H9 (cell line): ENCODE measurements at regions not wholly inside any gene's neighbourhood (a gene's known extent, or its start where the extent isn't known, plus 50 kb on each side); places are given as distances from the start of the nearest gene placed in this dataset.

Experiments used
- DNase-seq: peaks from one replicate; pipeline ENCODE4 v3.0.0-alpha.2; 2017
- H2AFZ ChIP-seq: one replicate; pipeline ENCODE4 v1.6.1; 2013; ENCODE audit warnings: mild to moderate bottlenecking, low read length, control low read depth, moderate library complexity
- H2AK5ac ChIP-seq: 2 replicates; pipeline ENCODE4 v1.6.1; 2013; ENCODE audit warnings: low read length, control low read depth, mixed read lengths; ENCODE audit not compliant: insufficient read length
- H2BK120ac ChIP-seq: one replicate; pipeline ENCODE4 v1.6.1; 2013; ENCODE audit warnings: low read depth, mild to moderate bottlenecking, low read length, control low read depth, inconsistent platforms; ENCODE audit not compliant: poor library complexity, severe bottlenecking
- H2BK12ac ChIP-seq: 2 replicates; pipeline ENCODE4 v1.6.1; 2013; ENCODE audit warnings: low read length, control low read depth, mixed read lengths, low read depth; ENCODE audit not compliant: insufficient read length
- H2BK15ac ChIP-seq: 2 replicates; pipeline ENCODE4 v1.6.1; 2013; ENCODE audit warnings: low read depth, low read length, control low read depth
- H2BK20ac ChIP-seq: one replicate; pipeline ENCODE4 v1.6.1; 2013; ENCODE audit warnings: low read depth, mild to moderate bottlenecking, low read length, control low read depth, inconsistent platforms; ENCODE audit not compliant: poor library complexity, severe bottlenecking
- H2BK5ac ChIP-seq: 2 replicates; pipeline ENCODE4 v1.6.1; 2013; ENCODE audit warnings: low read length, control low read depth, mixed read lengths; ENCODE audit not compliant: insufficient read length
- H3K14ac ChIP-seq: 2 replicates; pipeline ENCODE4 v1.6.1; 2013; ENCODE audit warnings: low read length, control low read depth; ENCODE audit not compliant: insufficient read depth
- H3K18ac ChIP-seq: 2 replicates; pipeline ENCODE4 v1.6.1; 2013; ENCODE audit warnings: low read depth, mild to moderate bottlenecking, mixed read lengths, low read length, control low read depth; ENCODE audit not compliant: insufficient read length
- H3K23ac ChIP-seq: 2 replicates; pipeline ENCODE4 v1.6.1; 2013; ENCODE audit warnings: low read length, control low read depth, mixed read lengths, low read depth; ENCODE audit not compliant: insufficient read length
- H3K23me2 ChIP-seq: 2 replicates; pipeline ENCODE4 v1.6.1; 2013; ENCODE audit warnings: low read depth, mild to moderate bottlenecking, mixed read lengths, low read length, control low read depth; ENCODE audit not compliant: insufficient read length, poor library complexity, severe bottlenecking
- H3K27ac ChIP-seq: 2 replicates; pipeline ENCODE4 v1.5.1; 2013; ENCODE audit warnings: low read length, control low read depth, mixed read lengths, low read depth; ENCODE audit not compliant: insufficient read length
- H3K27me3 ChIP-seq: 2 replicates; pipeline ENCODE4 v1.6.1; 2013; ENCODE audit warnings: low read length, control low read depth, inconsistent platforms; ENCODE audit not compliant: insufficient read depth
- H3K4ac ChIP-seq: 2 replicates; pipeline ENCODE4 v1.6.1; 2013; ENCODE audit warnings: low read depth, mild to moderate bottlenecking, control low read depth, inconsistent platforms, low read length, moderate library complexity
- H3K4me1 ChIP-seq: 2 replicates; pipeline ENCODE4 v1.6.1; 2013; ENCODE audit warnings: low read length, control low read depth, inconsistent platforms; ENCODE audit not compliant: insufficient read depth
- H3K4me2 ChIP-seq: 2 replicates; pipeline ENCODE4 v1.6.1; 2013; ENCODE audit warnings: low read length, control low read depth, mixed read lengths; ENCODE audit not compliant: insufficient read length, insufficient read depth
- H3K56ac ChIP-seq: 2 replicates; pipeline ENCODE4 v1.6.1; 2013; ENCODE audit warnings: low read depth, mild to moderate bottlenecking, mixed read lengths, low read length, control low read depth; ENCODE audit not compliant: insufficient read length
- H3K79me1 ChIP-seq: 2 replicates; pipeline ENCODE4 v1.6.1; 2013; ENCODE audit warnings: low read depth, mild to moderate bottlenecking, moderate library complexity, low read length, control low read depth, inconsistent platforms; ENCODE audit not compliant: insufficient read depth, poor library complexity, severe bottlenecking
- H3K79me2 ChIP-seq: 2 replicates; pipeline ENCODE4 v1.6.1; 2013; ENCODE audit warnings: low read length, control low read depth, inconsistent platforms; ENCODE audit not compliant: insufficient read depth
- H3K9ac ChIP-seq: 2 replicates; pipeline ENCODE4 v1.6.1; 2013; ENCODE audit warnings: low read length, control low read depth, mixed read lengths; ENCODE audit not compliant: insufficient read length; ENCODE audit errors: extremely low read depth
- H3K9me3 ChIP-seq: one replicate; pipeline ENCODE4 v1.6.1; 2013; ENCODE audit warnings: low read depth, low read length, inconsistent platforms; ENCODE audit not compliant: control insufficient read depth
- H3T11ph ChIP-seq: one replicate; pipeline ENCODE4 v1.6.1; 2013; ENCODE audit warnings: mild to moderate bottlenecking, low read length, control low read depth, inconsistent platforms
- H4K20me1 ChIP-seq: one replicate; pipeline ENCODE4 v1.6.1; 2013; ENCODE audit not compliant: control insufficient read depth, insufficient read length, insufficient read depth
- H4K5ac ChIP-seq: 2 replicates; pipeline ENCODE4 v1.6.1; 2013; ENCODE audit warnings: low read depth, mild to moderate bottlenecking, mixed read lengths, low read length, control low read depth; ENCODE audit not compliant: insufficient read length
- H4K8ac ChIP-seq: replicated peaks from 2 replicates; pipeline ENCODE4 v1.6.1; 2013; ENCODE audit warnings: low read length, control low read depth, mixed read lengths, low read depth; ENCODE audit not compliant: insufficient read length
- H4K91ac ChIP-seq: 2 replicates; pipeline ENCODE4 v1.6.1; 2013; ENCODE audit warnings: low read depth, mild to moderate bottlenecking, moderate library complexity, mixed read lengths, low read length, control low read depth; ENCODE audit not compliant: insufficient read length
- H3K27ac Mint-ChIP-seq, 3 experiments: 2 replicates in 2 of 3; 3 replicates in 1 of 3; pipeline ENCODE4 v1.8.0; 2020 to 2021; ENCODE audit warnings: mixed read lengths in 3 of 3, mild to moderate bottlenecking in 1 of 3, moderate library complexity in 1 of 3
- H3K27me3 Mint-ChIP-seq: 2 replicates; pipeline ENCODE4 v1.8.0; 2021; ENCODE audit warnings: low read depth, mild to moderate bottlenecking, moderate library complexity, mixed read lengths
- H3K36me3 Mint-ChIP-seq, 3 experiments: 2 replicates in 2 of 3; 3 replicates in 1 of 3; pipeline ENCODE4 v1.8.0; 2020 to 2021; ENCODE audit warnings: low read depth in 3 of 3, mixed read lengths in 3 of 3; ENCODE audit not compliant: insufficient read depth in 1 of 3
- H3K4me1 Mint-ChIP-seq, 2 experiments: 2 replicates each; pipeline ENCODE4 v1.8.0; 2020; ENCODE audit warnings: mixed read lengths in 2 of 2
- H3K4me3 Mint-ChIP-seq, 2 experiments: 2 replicates in 1 of 2; 3 replicates in 1 of 2; pipeline ENCODE4 v1.8.0; 2020 to 2021; ENCODE audit warnings: mild to moderate bottlenecking in 2 of 2, mixed read lengths in 2 of 2, moderate library complexity in 1 of 2
- H3K9me3 Mint-ChIP-seq, 2 experiments: 2 replicates in 1 of 2; 3 replicates in 1 of 2; pipeline ENCODE4 v1.8.0; 2020; ENCODE audit warnings: mild to moderate bottlenecking in 2 of 2, mixed read lengths in 2 of 2, moderate library complexity in 1 of 2
- CTCF ChIP-seq: fragments of 200-600 bp; sonication (generic); conservative IDR thresholded peaks from 3 replicates; pipeline ENCODE4 v1.8.0; 2021; ENCODE audit warnings: antibody characterized with exemption, mild to moderate bottlenecking
- WGBS: extraction: QIAGEN DNeasy Blood & Tissue Kit; methylation state at CpG from one replicate; pipeline ENCODE4 v1.1.7; 2013; ENCODE audit warnings: missing lambda C conversion rate, low lambda C conversion rate, mixed read lengths; ENCODE audit not compliant: insufficient read length; ENCODE audit errors: extremely low coverage; 5-methylcytosine and 5-hydroxymethylcytosine counted together

DNA sequence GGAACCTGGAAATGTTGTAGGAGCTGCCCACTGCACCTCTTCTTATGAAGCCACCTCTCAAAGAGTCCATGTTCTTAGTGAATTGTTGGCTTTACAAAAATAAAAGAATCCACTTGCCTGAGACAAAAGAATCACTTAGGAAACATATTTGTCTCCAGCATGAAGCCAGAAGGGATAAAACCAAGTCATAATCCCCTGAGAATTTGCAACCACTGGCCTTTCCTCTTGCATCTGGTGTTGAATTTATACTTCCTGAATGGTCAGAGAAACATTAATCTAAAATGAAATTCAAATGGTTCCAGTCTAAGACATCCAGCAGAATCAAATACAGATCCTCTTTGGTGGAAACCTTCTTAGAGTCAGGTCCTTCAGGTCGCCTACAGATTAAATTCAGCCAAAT is 192.5 kb upstream of the ECI2 start:
- H3K27me3 ChIP-seq = no peaks in the 10 kb centered on the region
- H2BK120ac ChIP-seq = no peak overlapping the region
- H3K4me2 ChIP-seq = no peak overlapping the region
- H4K91ac ChIP-seq = no peak overlapping the region
- H3K27ac Mint-ChIP-seq = no peak overlapping the region
- no peak overlapping the region for H3K9ac ChIP-seq
- no peak overlapping the region for H4K5ac ChIP-seq
- no peaks in the 10 kb centered on the region; the same call in 1 of the 2 replicates for H3K4me1 ChIP-seq
- no peaks in the 10 kb centered on the region for H3K79me2 ChIP-seq
- no peak overlapping the region for H3K23ac ChIP-seq
- TF ChIP-seq CTCF = no peak
- no peak overlapping the region for H4K8ac ChIP-seq
- no peaks in the 10 kb centered on the region for H4K20me1 ChIP-seq
- H3K27me3 Mint-ChIP-seq = no peaks in the 10 kb centered on the region
- H3K4me3 Mint-ChIP-seq = no peak overlapping the region
- no CpG with 5 or more reads among the region's 1 CpG for WGBS
- H2BK15ac ChIP-seq = no peak overlapping the region
- no peak overlapping the region for H3K18ac ChIP-seq
- no peak overlapping the region for H3T11ph ChIP-seq
- H3K79me1 ChIP-seq = no peaks in the 10 kb centered on the region
- no peaks in the 10 kb centered on the region; a peak in 1 of 5 replicates for H3K9me3 Mint-ChIP-seq
- no peak for DNase-seq
- H3K9me3 ChIP-seq = no peaks in the 10 kb centered on the region
- no peak overlapping the region for H3K4ac ChIP-seq
- no peak overlapping the region for H2BK5ac ChIP-seq
- no peak overlapping the region for H3K14ac ChIP-seq
- peaks cover 7% of the 10 kb centered on the region in 2 experiments for H3K4me1 Mint-ChIP-seq
- no peaks in the 10 kb centered on the region for H3K36me3 Mint-ChIP-seq
- H2BK12ac ChIP-seq = no peak overlapping the region
- no peak overlapping the region for H2AFZ ChIP-seq
- no peak overlapping the region for H3K27ac ChIP-seq
- H3K23me2 ChIP-seq = no peaks in the 10 kb centered on the region
- H3K56ac ChIP-seq = no peak overlapping the region
- no peak overlapping the region for H2AK5ac ChIP-seq
- H2BK20ac ChIP-seq = no peak overlapping the region
